HFFc6 (cell line): ENCODE measurements at regions not wholly inside any gene's neighbourhood (a gene's known extent, or its start where the extent isn't known, plus 50 kb on each side); places are given as distances from the start of the nearest gene placed in this dataset.

ENCODE experiments used
- DNase-seq: peaks from one replicate; pipeline ENCODE4 v3.0.0-alpha.2; 2018
- H3K27ac Mint-ChIP-seq: 2 replicates; pipeline ENCODE4 v1.8.0; 2020; ENCODE audit warnings: mild to moderate bottlenecking, mixed read lengths
- H3K27me3 Mint-ChIP-seq: 2 replicates; pipeline ENCODE4 v1.8.0; 2021; ENCODE audit warnings: mild to moderate bottlenecking, moderate library complexity, mixed read lengths; ENCODE audit not compliant: insufficient read depth
- H3K36me3 Mint-ChIP-seq: 2 replicates; pipeline ENCODE4 v1.8.0; 2021; ENCODE audit warnings: low read depth, mixed read lengths
- H3K4me1 Mint-ChIP-seq: 2 replicates; pipeline ENCODE4 v1.8.0; 2020; ENCODE audit warnings: low read depth, mixed read lengths
- H3K4me3 Mint-ChIP-seq: 2 replicates; pipeline ENCODE4 v1.8.0; 2020; ENCODE audit warnings: mild to moderate bottlenecking, moderate library complexity, mixed read lengths
- H3K9me3 Mint-ChIP-seq: 2 replicates; pipeline ENCODE4 v1.8.0; 2020; ENCODE audit warnings: mild to moderate bottlenecking, mixed read lengths
- CTCF ChIP-seq: fragments of 200-600 bp; sonication (generic); IDR thresholded peaks from 2 replicates; pipeline ENCODE4 v1.5.0; 2021; ENCODE audit warnings: antibody characterized with exemption, mild to moderate bottlenecking

DNA sequence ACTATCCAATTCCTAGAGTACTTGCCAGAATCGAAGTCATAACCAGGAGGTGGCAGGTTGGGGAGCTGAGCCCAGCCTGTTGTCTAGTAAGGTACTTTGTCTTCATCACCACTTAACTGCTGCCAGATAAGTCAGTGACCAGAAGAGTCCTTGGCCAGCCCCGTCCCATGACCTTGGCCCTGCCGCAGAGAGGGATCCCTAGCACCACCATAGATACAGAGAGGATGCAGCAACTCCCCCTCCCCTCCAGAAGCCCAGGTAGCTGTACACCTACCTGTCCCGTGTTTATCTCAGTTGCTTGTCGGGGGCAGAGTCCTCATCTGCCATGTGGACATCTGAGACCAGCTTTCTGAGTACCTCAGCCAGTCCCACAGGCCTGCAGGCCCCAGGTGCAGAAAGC lies 153.6 kb upstream of the TP63 start:
- peaks cover 3% of the 10 kb centered on the region; the same call in 1 of the 2 replicates for H3K27me3 Mint-ChIP-seq
- no peak overlapping the region for H3K4me3 Mint-ChIP-seq
- no peaks in the 10 kb centered on the region for H3K4me1 Mint-ChIP-seq
- H3K27ac Mint-ChIP-seq: no peak overlapping the region
- H3K9me3 Mint-ChIP-seq: peaks cover 43% of the 10 kb centered on the region
- no peak for DNase-seq
- H3K36me3 Mint-ChIP-seq: no peaks in the 10 kb centered on the region
- no peak for TF ChIP-seq CTCF

- Mint-ChIP-seq H3K36me3 (no peaks in the 10 kb centered on the region), H3K4me1 (no peaks in the 10 kb centered on the region), H3K4me3 (no peak overlapping the region), H3K9me3 (peaks cover 43% of the 10 kb centered on the region), H3K27ac (no peak overlapping the region), H3K27me3 (no peaks in the 10 kb centered on the region; the same call in 1 of the 2 replicates)
- DNase-seq: no peak
- no peak for TF ChIP-seq CTCF
Measured at GRCh38 chr3:189486556-189486955, 144.6 kb upstream of the TP63 start.

DNA sequence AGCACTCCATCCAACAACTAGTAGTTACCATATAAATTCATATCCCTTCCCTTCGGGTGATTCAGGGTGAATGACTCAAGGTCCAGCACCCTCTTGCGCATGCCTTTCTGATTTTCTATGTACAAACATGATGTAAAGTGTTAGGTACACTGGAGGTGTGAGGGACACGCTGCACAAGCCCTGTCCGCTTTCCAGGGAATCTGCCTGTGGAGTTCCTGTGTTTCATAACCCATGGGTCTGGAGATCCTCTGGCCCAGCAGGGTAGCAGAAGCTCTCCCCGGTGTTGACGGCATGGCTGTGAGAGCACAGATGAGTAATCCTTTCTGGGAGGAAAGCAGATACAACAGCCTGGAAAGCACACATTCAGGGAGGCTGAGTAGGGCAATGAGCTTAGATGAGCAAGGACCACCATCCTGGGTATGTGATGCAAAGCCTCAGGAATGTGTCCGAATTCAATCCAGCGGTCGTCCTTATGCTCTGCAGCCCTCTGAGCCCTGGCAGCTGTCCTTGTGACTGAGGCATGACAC lies 142.9 kb upstream of the TP63 start:
- DNase-seq: no peak
- no peaks in the 10 kb centered on the region for H3K36me3 Mint-ChIP-seq
- no peaks in the 10 kb centered on the region for H3K27me3 Mint-ChIP-seq
- no peak overlapping the region for H3K4me3 Mint-ChIP-seq
- TF ChIP-seq CTCF: no peak
- no peak overlapping the region for H3K27ac Mint-ChIP-seq
- H3K4me1 Mint-ChIP-seq: no peaks in the 10 kb centered on the region
- peaks cover 42% of the 10 kb centered on the region for H3K9me3 Mint-ChIP-seq

DNA sequence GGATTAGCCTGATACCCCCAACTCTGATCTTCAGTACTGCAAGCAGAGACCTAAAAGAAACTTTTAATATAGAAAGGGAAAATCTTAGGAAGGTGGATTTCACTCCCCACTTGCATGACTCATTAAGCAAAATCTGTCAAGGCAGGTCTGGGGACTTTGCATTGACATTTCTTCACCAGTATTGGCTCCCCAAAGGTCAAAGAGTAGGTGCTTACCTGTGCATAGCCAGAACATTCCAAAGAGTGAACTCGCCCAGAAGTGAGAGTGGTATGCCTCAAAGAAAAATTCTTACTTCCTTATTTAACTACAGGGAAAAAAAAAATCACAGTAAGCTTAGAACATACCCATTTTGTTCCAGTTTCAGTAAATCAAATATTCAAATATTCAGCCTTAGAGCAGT lies 140.9 kb upstream of the TP63 start:
- Mint-ChIP-seq H3K27ac (no peak overlapping the region), H3K9me3 (peaks cover 48% of the 10 kb centered on the region), H3K36me3 (no peaks in the 10 kb centered on the region), H3K4me3 (no peak overlapping the region), H3K27me3 (no peaks in the 10 kb centered on the region), H3K4me1 (no peaks in the 10 kb centered on the region)
- no peak for DNase-seq
- no peak for TF ChIP-seq CTCF

- DNase-seq: no peak
- Mint-ChIP-seq H3K36me3 (no peaks in the 10 kb centered on the region), H3K27me3 (no peaks in the 10 kb centered on the region), H3K4me3 (no peak overlapping the region), H3K27ac (no peak overlapping the region), H3K4me1 (no peaks in the 10 kb centered on the region), H3K9me3 (peaks cover 44% of the 10 kb centered on the region)
- no peak for TF ChIP-seq CTCF
Measured at GRCh38 chr3:189490749-189491148, 140.4 kb upstream of the TP63 start.

- H3K9me3 Mint-ChIP-seq: peaks cover 38% of the 10 kb centered on the region
- TF ChIP-seq CTCF: no peak
- no peak for DNase-seq
- no peaks in the 10 kb centered on the region for H3K4me1 Mint-ChIP-seq
- no peaks in the 10 kb centered on the region for H3K27me3 Mint-ChIP-seq
- H3K36me3 Mint-ChIP-seq: no peaks in the 10 kb centered on the region
- H3K4me3 Mint-ChIP-seq: no peak overlapping the region
- H3K27ac Mint-ChIP-seq: no peak overlapping the region
Measured at GRCh38 chr3:189491831-189492230, 139.4 kb upstream of the TP63 start.
